ENCODE measurements at regions not wholly inside any gene's neighbourhood (a gene's known extent, or its start where the extent isn't known, plus 50 kb on each side); places are given as distances from the start of the nearest gene placed in this dataset.

DNA sequence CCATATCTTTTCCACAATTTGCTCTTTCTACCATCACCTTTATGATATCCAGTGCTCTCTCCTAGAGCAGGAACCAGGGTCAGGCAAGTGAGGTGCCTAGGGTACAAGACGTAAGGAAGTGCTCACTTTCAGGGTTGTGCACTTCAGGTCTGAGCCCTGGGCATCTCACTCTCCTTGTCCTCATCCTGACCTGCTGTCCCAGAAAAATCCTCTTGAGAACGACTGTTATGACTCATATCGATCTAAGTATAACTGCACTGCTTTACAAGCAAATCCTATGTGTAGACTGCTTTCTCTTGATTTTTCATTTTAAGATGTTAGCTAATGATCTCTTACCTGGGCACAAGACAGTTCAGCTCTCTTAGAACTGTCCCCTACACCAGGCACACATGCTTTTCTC, 100.1 kb downstream of the TMEM100 start:
- intact Hi-C loops (cut with micrococcal nuclease) (loop anchor here (5.0 kb wide), 1 partner anchor 615 kb away; no protein-coding TSS in a partner anchor), dilution Hi-C loops (cut with MboI; ENCODE audit: extremely low pct_ligation_motif_present, low sequenced_read_pairs) (no loop called here)
- no peak overlapping the region for H2AFZ ChIP-seq (ENCODE audit: low read depth, low read length)
- H3K27me3 ChIP-seq (ENCODE audit: control insufficient read depth in 2 of 2, insufficient read depth in 2 of 2, low read length in 2 of 2), result no peaks in the 10 kb centered on the region
- BruUV-seq (replicated peaks), result no TSS peak
- DNase-seq (ENCODE audit: low read depth, low spot score) (no peak), FAIRE-seq (peak; percentile 35)
- H4K20me1 ChIP-seq (replicated peaks; ENCODE audit: control insufficient read depth, extremely low read depth, insufficient read depth, low read length), result no peaks in the 10 kb centered on the region
- no peaks in the 10 kb centered on the region for H3K9me1 ChIP-seq (replicated peaks; ENCODE audit: control insufficient read depth, extremely low read depth, insufficient read depth, low read length)
- peaks cover 4% of the 10 kb centered on the region for H3K4me1 ChIP-seq (ENCODE audit: control insufficient read depth, extremely low read depth, insufficient read depth, low read length)
- ChIA-PET CTCF (interaction anchor here (1.2 to 2.6 kb wide), 2 partner anchors 19 to 20 kb away, joined by 3 to 10 read pairs; no protein-coding TSS in a partner anchor), POLR2A (no interaction called here)
- no peaks in the 10 kb centered on the region for H3K9me3 ChIP-seq (replicated peaks; ENCODE audit: control insufficient read depth, insufficient read depth, low read length)
- no peaks in the 10 kb centered on the region for H3K79me2 ChIP-seq (ENCODE audit: control insufficient read depth, insufficient read depth, low read length)
- H3K4me2 ChIP-seq (ENCODE audit: insufficient read depth, low read length), result no peak overlapping the region
- no peak overlapping the region for H3K4me3 ChIP-seq (replicated peaks in 1 of 3; ENCODE audit: insufficient read depth in 1 of 3, low read depth in 1 of 3, low read length in 3 of 3)
- H3K27ac ChIP-seq (ENCODE audit: insufficient read depth, low read depth, low read length), result no peak overlapping the region
- no peak overlapping the region for H3K9ac ChIP-seq (replicated peaks; ENCODE audit: extremely low read depth, insufficient read depth, low read length)
- TF ChIP-seq POLR2AphosphoS5 (IDR thresholded peaks at IDR 0.05; ENCODE audit: insufficient read depth, low read depth, low read length) (no peak), GATA2 (IDR thresholded peaks at IDR 0.05; ENCODE audit: insufficient read depth, insufficient read length, low read depth, low read length) (no peak), JUN (IDR thresholded peaks at IDR 0.05; ENCODE audit: borderline replicate concordance, insufficient read depth, insufficient read length, low read depth) (no peak), POLR2A (IDR thresholded peaks at IDR 0.05; ENCODE audit: low read depth, low read length) (no peak), MYC (IDR thresholded peaks at IDR 0.05; ENCODE audit: low read depth, low read length) (no peak)
- TF ChIP-seq, protein P1, sequence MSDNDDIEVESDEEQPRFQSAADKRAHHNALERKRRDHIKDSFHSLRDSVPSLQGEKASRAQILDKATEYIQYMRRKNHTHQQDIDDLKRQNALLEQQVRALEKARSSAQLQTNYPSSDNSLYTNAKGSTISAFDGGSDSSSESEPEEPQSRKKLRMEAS (IDR thresholded peaks at IDR 0.05; ENCODE audit: insufficient read depth, insufficient read length), result no peak
- TF ChIP-seq, protein P2, sequence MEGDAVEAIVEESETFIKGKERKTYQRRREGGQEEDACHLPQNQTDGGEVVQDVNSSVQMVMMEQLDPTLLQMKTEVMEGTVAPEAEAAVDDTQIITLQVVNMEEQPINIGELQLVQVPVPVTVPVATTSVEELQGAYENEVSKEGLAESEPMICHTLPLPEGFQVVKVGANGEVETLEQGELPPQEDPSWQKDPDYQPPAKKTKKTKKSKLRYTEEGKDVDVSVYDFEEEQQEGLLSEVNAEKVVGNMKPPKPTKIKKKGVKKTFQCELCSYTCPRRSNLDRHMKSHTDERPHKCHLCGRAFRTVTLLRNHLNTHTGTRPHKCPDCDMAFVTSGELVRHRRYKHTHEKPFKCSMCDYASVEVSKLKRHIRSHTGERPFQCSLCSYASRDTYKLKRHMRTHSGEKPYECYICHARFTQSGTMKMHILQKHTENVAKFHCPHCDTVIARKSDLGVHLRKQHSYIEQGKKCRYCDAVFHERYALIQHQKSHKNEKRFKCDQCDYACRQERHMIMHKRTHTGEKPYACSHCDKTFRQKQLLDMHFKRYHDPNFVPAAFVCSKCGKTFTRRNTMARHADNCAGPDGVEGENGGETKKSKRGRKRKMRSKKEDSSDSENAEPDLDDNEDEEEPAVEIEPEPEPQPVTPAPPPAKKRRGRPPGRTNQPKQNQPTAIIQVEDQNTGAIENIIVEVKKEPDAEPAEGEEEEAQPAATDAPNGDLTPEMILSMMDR (IDR thresholded peaks at IDR 0.05; ENCODE audit: extremely low read depth in 1 of 2, insufficient read depth in 1 of 2, low read depth in 1 of 2, low read length in 2 of 2), result no peak
- no peaks in the 10 kb centered on the region for H3K36me3 ChIP-seq (ENCODE audit: control insufficient read depth in 2 of 2, extremely low read depth in 1 of 2, insufficient read depth in 2 of 2, low read length in 2 of 2)
